ENCODE measurements at regions not wholly inside any gene's neighbourhood (a gene's known extent, or its start where the extent isn't known, plus 50 kb on each side); places are given as distances from the start of the nearest gene placed in this dataset.

GRCh38 chr15:46151786-46152185 lies 517.0 kb downstream of the SQOR start:
- WGBS (ENCODE audit: extremely low coverage, insufficient coverage, insufficient read length): no CpG with 5 or more reads among the region's 1 CpG
- Histone ChIP-seq H3K36me3 (ENCODE audit: control insufficient read depth in 1 of 2, insufficient read depth in 2 of 2, low read length in 2 of 2) (no peaks in the 10 kb centered on the region), H3K79me1 (ENCODE audit: low read length) (no peaks in the 10 kb centered on the region), H3K79me2 (ENCODE audit: control insufficient read depth, insufficient read depth, low read length, poor library complexity) (no peaks in the 10 kb centered on the region), H3K4ac (ENCODE audit: low read depth, low read length) (no peak overlapping the region), H2AK5ac (ENCODE audit: low read length) (no peak overlapping the region), H4K8ac (ENCODE audit: low read depth, low read length) (no peak overlapping the region), H3K4me1 (ENCODE audit: control insufficient read depth in 1 of 2, insufficient read depth in 2 of 2, low read length in 2 of 2) (no peaks in the 10 kb centered on the region), H3K27ac (ENCODE audit: low read depth, low read length) (no peak overlapping the region), H3K9ac (ENCODE audit: low read length) (no peak overlapping the region), H3K4me3 (ENCODE audit: low read depth, low read length) (no peak overlapping the region), H3K27me3 (ENCODE audit: insufficient read depth, low read length) (no peaks in the 10 kb centered on the region), H2BK12ac (ENCODE audit: low read length) (no peak overlapping the region), H4K12ac (ENCODE audit: low read depth, low read length) (no peak overlapping the region), H3K23ac (ENCODE audit: low read length) (no peak overlapping the region), H2BK5ac (ENCODE audit: low read depth, low read length, poor library complexity) (no peak overlapping the region), H3K9me3 (ENCODE audit: insufficient read depth, low read depth, low read length) (no peaks in the 10 kb centered on the region), H4K91ac (ENCODE audit: low read depth, low read length) (no peak overlapping the region), H3K4me2 (ENCODE audit: low read length) (no peak overlapping the region), H3K18ac (ENCODE audit: low read length) (no peak overlapping the region), H2AFZ (ENCODE audit: insufficient read depth, low read length, poor library complexity) (no peak overlapping the region), H3K14ac (ENCODE audit: low read length) (no peak overlapping the region), H2BK120ac (ENCODE audit: insufficient read depth, low read length, poor library complexity) (no peak overlapping the region)
- no peak for DNase-seq

- no peak overlapping the region for H3K27ac ChIP-seq (ENCODE audit: low read depth, low read length)
- no peaks in the 10 kb centered on the region for H3K79me1 ChIP-seq (ENCODE audit: low read length)
- WGBS (ENCODE audit: extremely low coverage, insufficient coverage, insufficient read length): no CpG with 5 or more reads among the region's 1 CpG
- no peak overlapping the region for H3K4me2 ChIP-seq (ENCODE audit: low read length)
- H4K12ac ChIP-seq (ENCODE audit: low read depth, low read length): no peak overlapping the region
- H3K79me2 ChIP-seq (ENCODE audit: control insufficient read depth, insufficient read depth, low read length, poor library complexity): no peaks in the 10 kb centered on the region
- no peaks in the 10 kb centered on the region for H3K4me1 ChIP-seq (ENCODE audit: control insufficient read depth in 1 of 2, insufficient read depth in 2 of 2, low read length in 2 of 2)
- H4K8ac ChIP-seq (ENCODE audit: low read depth, low read length): no peak overlapping the region
- H2BK5ac ChIP-seq (ENCODE audit: low read depth, low read length, poor library complexity): no peak overlapping the region
- no peak overlapping the region for H3K9ac ChIP-seq (ENCODE audit: low read length)
- no peak overlapping the region for H4K91ac ChIP-seq (ENCODE audit: low read depth, low read length)
- no peak overlapping the region for H3K4ac ChIP-seq (ENCODE audit: low read depth, low read length)
- no peak overlapping the region for H2AFZ ChIP-seq (ENCODE audit: insufficient read depth, low read length, poor library complexity)
- H3K9me3 ChIP-seq (ENCODE audit: insufficient read depth, low read depth, low read length): no peaks in the 10 kb centered on the region
- H2AK5ac ChIP-seq (ENCODE audit: low read length): no peak overlapping the region
- no peaks in the 10 kb centered on the region for H3K36me3 ChIP-seq (ENCODE audit: control insufficient read depth in 1 of 2, insufficient read depth in 2 of 2, low read length in 2 of 2)
- H3K14ac ChIP-seq (ENCODE audit: low read length): no peak overlapping the region
- H3K27me3 ChIP-seq (ENCODE audit: insufficient read depth, low read length): no peaks in the 10 kb centered on the region
- no peak overlapping the region for H2BK12ac ChIP-seq (ENCODE audit: low read length)
- no peak overlapping the region for H3K23ac ChIP-seq (ENCODE audit: low read length)
- no peak overlapping the region for H3K18ac ChIP-seq (ENCODE audit: low read length)
- no peak overlapping the region for H3K4me3 ChIP-seq (ENCODE audit: low read depth, low read length)
- no peak overlapping the region for H2BK120ac ChIP-seq (ENCODE audit: insufficient read depth, low read length, poor library complexity)
- DNase-seq: no peak
Measured at GRCh38 chr15:46166750-46167149, 531.9 kb downstream of the SQOR start.

GRCh38 chr15:46170326-46170725 lies 535.5 kb downstream of the SQOR start:
- H3K9me3 ChIP-seq (ENCODE audit: insufficient read depth, low read depth, low read length): no peaks in the 10 kb centered on the region
- no peaks in the 10 kb centered on the region for H3K4me1 ChIP-seq (ENCODE audit: control insufficient read depth in 1 of 2, insufficient read depth in 2 of 2, low read length in 2 of 2)
- H2BK5ac ChIP-seq (ENCODE audit: low read depth, low read length, poor library complexity): no peak overlapping the region
- no peak overlapping the region for H2BK12ac ChIP-seq (ENCODE audit: low read length)
- no peak overlapping the region for H2AK5ac ChIP-seq (ENCODE audit: low read length)
- no peak overlapping the region for H3K18ac ChIP-seq (ENCODE audit: low read length)
- H3K9ac ChIP-seq (ENCODE audit: low read length): no peak overlapping the region
- H4K91ac ChIP-seq (ENCODE audit: low read depth, low read length): no peak overlapping the region
- H3K27me3 ChIP-seq (ENCODE audit: insufficient read depth, low read length): no peaks in the 10 kb centered on the region
- no peak overlapping the region for H2BK120ac ChIP-seq (ENCODE audit: insufficient read depth, low read length, poor library complexity)
- H3K79me2 ChIP-seq (ENCODE audit: control insufficient read depth, insufficient read depth, low read length, poor library complexity): no peaks in the 10 kb centered on the region
- no peak overlapping the region for H3K14ac ChIP-seq (ENCODE audit: low read length)
- H3K4me3 ChIP-seq (ENCODE audit: low read depth, low read length): no peak overlapping the region
- no peak overlapping the region for H3K23ac ChIP-seq (ENCODE audit: low read length)
- no peaks in the 10 kb centered on the region for H3K36me3 ChIP-seq (ENCODE audit: control insufficient read depth in 1 of 2, insufficient read depth in 2 of 2, low read length in 2 of 2)
- H4K12ac ChIP-seq (ENCODE audit: low read depth, low read length): no peak overlapping the region
- H3K27ac ChIP-seq (ENCODE audit: low read depth, low read length): no peak overlapping the region
- no peak overlapping the region for H4K8ac ChIP-seq (ENCODE audit: low read depth, low read length)
- H3K4me2 ChIP-seq (ENCODE audit: low read length): no peak overlapping the region
- no peak overlapping the region for H2AFZ ChIP-seq (ENCODE audit: insufficient read depth, low read length, poor library complexity)
- no CpG with 5 or more reads among the region's 3 CpGs for WGBS (ENCODE audit: extremely low coverage, insufficient coverage, insufficient read length)
- no peak for DNase-seq
- H3K79me1 ChIP-seq (ENCODE audit: low read length): no peaks in the 10 kb centered on the region
- H3K4ac ChIP-seq (ENCODE audit: low read depth, low read length): no peak overlapping the region

GRCh38 chr15:46174122-46174521 lies 539.3 kb downstream of the SQOR start:
- Histone ChIP-seq H3K18ac (ENCODE audit: low read length) (no peak overlapping the region), H2BK5ac (ENCODE audit: low read depth, low read length, poor library complexity) (no peak overlapping the region), H3K4me1 (ENCODE audit: control insufficient read depth in 1 of 2, insufficient read depth in 2 of 2, low read length in 2 of 2) (no peaks in the 10 kb centered on the region), H3K23ac (ENCODE audit: low read length) (no peak overlapping the region), H4K12ac (ENCODE audit: low read depth, low read length) (no peak overlapping the region), H3K9ac (ENCODE audit: low read length) (no peak overlapping the region), H2AFZ (ENCODE audit: insufficient read depth, low read length, poor library complexity) (no peak overlapping the region), H3K27ac (ENCODE audit: low read depth, low read length) (no peak overlapping the region), H3K9me3 (ENCODE audit: insufficient read depth, low read depth, low read length) (no peaks in the 10 kb centered on the region), H3K36me3 (ENCODE audit: control insufficient read depth in 1 of 2, insufficient read depth in 2 of 2, low read length in 2 of 2) (no peaks in the 10 kb centered on the region), H2BK120ac (ENCODE audit: insufficient read depth, low read length, poor library complexity) (no peak overlapping the region), H3K14ac (ENCODE audit: low read length) (no peak overlapping the region), H3K27me3 (ENCODE audit: insufficient read depth, low read length) (no peaks in the 10 kb centered on the region), H3K4me2 (ENCODE audit: low read length) (no peak overlapping the region), H3K79me1 (ENCODE audit: low read length) (no peaks in the 10 kb centered on the region), H4K8ac (ENCODE audit: low read depth, low read length) (no peak overlapping the region), H2AK5ac (ENCODE audit: low read length) (no peak overlapping the region), H4K91ac (ENCODE audit: low read depth, low read length) (no peak overlapping the region), H3K4ac (ENCODE audit: low read depth, low read length) (no peak overlapping the region), H2BK12ac (ENCODE audit: low read length) (no peak overlapping the region), H3K4me3 (ENCODE audit: low read depth, low read length) (no peak overlapping the region), H3K79me2 (ENCODE audit: control insufficient read depth, insufficient read depth, low read length, poor library complexity) (no peaks in the 10 kb centered on the region)
- DNase-seq: no peak
- no CpG with 5 or more reads among the region's 2 CpGs for WGBS (ENCODE audit: extremely low coverage, insufficient coverage, insufficient read length)
